Panc1 (cell line): ENCODE measurements at regions not wholly inside any gene's neighbourhood (a gene's known extent, or its start where the extent isn't known, plus 50 kb on each side); places are given as distances from the start of the nearest gene placed in this dataset.

Experiments used
- POLR2AphosphoS5 ChIP-seq: IDR thresholded peaks from 2 replicates; pipeline ENCODE4 v1.6.1; 2012; ENCODE audit warnings: mild to moderate bottlenecking, low read depth, low read length, moderate library complexity
- TCF7L2 ChIP-seq: IDR thresholded peaks from 2 replicates; pipeline ENCODE4 v1.6.1; 2011; ENCODE audit warnings: mild to moderate bottlenecking, low read depth, low read length, inconsistent platforms
- TF ChIP-seq, protein P1 (sequence below): fragments of 450-650 bp; IDR thresholded peaks from 2 replicates; pipeline ENCODE4 v1.5.1; 2017; ENCODE audit warnings: mild to moderate bottlenecking
- TF ChIP-seq, protein P2 (sequence below), 2 experiments: IDR thresholded peaks; 2 replicates each; pipeline ENCODE4 v1.6.1; 2011 to 2012; ENCODE audit warnings: low read depth in 2 of 2, control low read depth in 1 of 2, low read length in 1 of 2, mild to moderate bottlenecking in 1 of 2, moderate library complexity in 1 of 2; ENCODE audit not compliant: insufficient read depth in 1 of 2

DNA sequence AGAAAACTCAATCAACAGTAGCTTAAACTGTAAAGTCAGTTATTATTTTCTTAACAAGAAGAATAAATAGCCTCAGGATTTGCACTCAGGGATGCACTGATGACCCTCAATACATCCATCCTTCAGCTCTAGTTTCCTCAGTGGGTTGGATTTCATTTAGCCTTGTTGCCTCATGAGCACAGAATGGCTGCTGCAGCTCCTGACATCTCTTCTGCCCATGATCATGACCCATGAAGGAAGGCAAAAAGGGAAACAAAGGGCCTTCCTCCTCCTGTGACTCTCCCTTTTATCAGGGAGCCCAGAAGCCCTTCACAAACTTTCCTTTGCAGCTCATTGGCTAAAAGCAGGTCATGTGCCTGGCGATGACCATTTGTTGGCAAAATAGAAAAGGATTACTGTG is 51.2 kb upstream of the KCNG1 start:
- TF ChIP-seq, protein P1, sequence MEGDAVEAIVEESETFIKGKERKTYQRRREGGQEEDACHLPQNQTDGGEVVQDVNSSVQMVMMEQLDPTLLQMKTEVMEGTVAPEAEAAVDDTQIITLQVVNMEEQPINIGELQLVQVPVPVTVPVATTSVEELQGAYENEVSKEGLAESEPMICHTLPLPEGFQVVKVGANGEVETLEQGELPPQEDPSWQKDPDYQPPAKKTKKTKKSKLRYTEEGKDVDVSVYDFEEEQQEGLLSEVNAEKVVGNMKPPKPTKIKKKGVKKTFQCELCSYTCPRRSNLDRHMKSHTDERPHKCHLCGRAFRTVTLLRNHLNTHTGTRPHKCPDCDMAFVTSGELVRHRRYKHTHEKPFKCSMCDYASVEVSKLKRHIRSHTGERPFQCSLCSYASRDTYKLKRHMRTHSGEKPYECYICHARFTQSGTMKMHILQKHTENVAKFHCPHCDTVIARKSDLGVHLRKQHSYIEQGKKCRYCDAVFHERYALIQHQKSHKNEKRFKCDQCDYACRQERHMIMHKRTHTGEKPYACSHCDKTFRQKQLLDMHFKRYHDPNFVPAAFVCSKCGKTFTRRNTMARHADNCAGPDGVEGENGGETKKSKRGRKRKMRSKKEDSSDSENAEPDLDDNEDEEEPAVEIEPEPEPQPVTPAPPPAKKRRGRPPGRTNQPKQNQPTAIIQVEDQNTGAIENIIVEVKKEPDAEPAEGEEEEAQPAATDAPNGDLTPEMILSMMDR, result no peak
- TF ChIP-seq, protein P2, sequence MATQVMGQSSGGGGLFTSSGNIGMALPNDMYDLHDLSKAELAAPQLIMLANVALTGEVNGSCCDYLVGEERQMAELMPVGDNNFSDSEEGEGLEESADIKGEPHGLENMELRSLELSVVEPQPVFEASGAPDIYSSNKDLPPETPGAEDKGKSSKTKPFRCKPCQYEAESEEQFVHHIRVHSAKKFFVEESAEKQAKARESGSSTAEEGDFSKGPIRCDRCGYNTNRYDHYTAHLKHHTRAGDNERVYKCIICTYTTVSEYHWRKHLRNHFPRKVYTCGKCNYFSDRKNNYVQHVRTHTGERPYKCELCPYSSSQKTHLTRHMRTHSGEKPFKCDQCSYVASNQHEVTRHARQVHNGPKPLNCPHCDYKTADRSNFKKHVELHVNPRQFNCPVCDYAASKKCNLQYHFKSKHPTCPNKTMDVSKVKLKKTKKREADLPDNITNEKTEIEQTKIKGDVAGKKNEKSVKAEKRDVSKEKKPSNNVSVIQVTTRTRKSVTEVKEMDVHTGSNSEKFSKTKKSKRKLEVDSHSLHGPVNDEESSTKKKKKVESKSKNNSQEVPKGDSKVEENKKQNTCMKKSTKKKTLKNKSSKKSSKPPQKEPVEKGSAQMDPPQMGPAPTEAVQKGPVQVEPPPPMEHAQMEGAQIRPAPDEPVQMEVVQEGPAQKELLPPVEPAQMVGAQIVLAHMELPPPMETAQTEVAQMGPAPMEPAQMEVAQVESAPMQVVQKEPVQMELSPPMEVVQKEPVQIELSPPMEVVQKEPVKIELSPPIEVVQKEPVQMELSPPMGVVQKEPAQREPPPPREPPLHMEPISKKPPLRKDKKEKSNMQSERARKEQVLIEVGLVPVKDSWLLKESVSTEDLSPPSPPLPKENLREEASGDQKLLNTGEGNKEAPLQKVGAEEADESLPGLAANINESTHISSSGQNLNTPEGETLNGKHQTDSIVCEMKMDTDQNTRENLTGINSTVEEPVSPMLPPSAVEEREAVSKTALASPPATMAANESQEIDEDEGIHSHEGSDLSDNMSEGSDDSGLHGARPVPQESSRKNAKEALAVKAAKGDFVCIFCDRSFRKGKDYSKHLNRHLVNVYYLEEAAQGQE (IDR thresholded peaks at IDR 0.05; ENCODE audit: insufficient read depth in 1 of 2, low read depth in 2 of 2, low read length in 1 of 2), result no peak
- TF ChIP-seq TCF7L2, result no peak
- no peak for TF ChIP-seq POLR2AphosphoS5
